Astrocyte (in vitro differentiated cells and primary cell): ENCODE measurements at regions not wholly inside any gene's neighbourhood (a gene's known extent, or its start where the extent isn't known, plus 50 kb on each side); places are given as distances from the start of the nearest gene placed in this dataset.

Experiments
- DNase-seq: peaks from one replicate; pipeline ENCODE4 v3.0.0-alpha.2; 2010; ENCODE audit warnings: low read depth
- FAIRE-seq: peaks from 2 replicates; lab custom pipeline; 2011; peaks lifted over from hg19 to GRCh38; lab: Jason Lieb, UNC
- H2AFZ ChIP-seq: 2 replicates; pipeline ENCODE4 v1.6.0; 2012; ENCODE audit warnings: low read depth, low read length, inconsistent platforms
- H3K27ac ChIP-seq: 2 replicates; pipeline ENCODE4 v1.5.1; 2011; ENCODE audit warnings: low read depth, low read length, inconsistent platforms
- H3K27me3 ChIP-seq: 2 replicates; pipeline ENCODE4 v1.6.0; 2011; ENCODE audit warnings: low read length, inconsistent platforms; ENCODE audit not compliant: insufficient read depth
- H3K36me3 ChIP-seq: 2 replicates; pipeline ENCODE4 v1.5.1; 2011; ENCODE audit warnings: low read length, inconsistent platforms; ENCODE audit not compliant: insufficient read depth
- H3K4me1 ChIP-seq: 2 replicates; pipeline ENCODE4 v1.5.1; 2011; ENCODE audit warnings: low read length, inconsistent platforms; ENCODE audit not compliant: insufficient read depth
- H3K4me2 ChIP-seq: 2 replicates; pipeline ENCODE4 v1.6.0; 2012; ENCODE audit warnings: low read length, inconsistent platforms
- H3K4me3 ChIP-seq: 2 replicates; pipeline ENCODE4 v1.5.1; 2011; ENCODE audit warnings: low read depth, mild to moderate bottlenecking, low read length, inconsistent platforms; ENCODE audit not compliant: insufficient read depth
- H3K79me2 ChIP-seq: 2 replicates; pipeline ENCODE4 v1.6.0; 2012; ENCODE audit warnings: mild to moderate bottlenecking, low read length, inconsistent platforms; ENCODE audit not compliant: insufficient read depth
- H3K9ac ChIP-seq: 2 replicates; pipeline ENCODE4 v1.6.0; 2012; ENCODE audit warnings: mild to moderate bottlenecking, low read length, inconsistent platforms
- H3K9me3 ChIP-seq: 2 replicates; pipeline ENCODE4 v1.5.1; 2012; ENCODE audit warnings: low read depth, mild to moderate bottlenecking, low read length, inconsistent platforms; ENCODE audit not compliant: insufficient read depth
- H4K20me1 ChIP-seq: 2 replicates; pipeline ENCODE4 v1.6.0; 2012; ENCODE audit warnings: low read length, inconsistent platforms; ENCODE audit not compliant: insufficient read depth
- H3K27ac Mint-ChIP-seq: one replicate; pipeline ENCODE4 v1.8.0; 2021; ENCODE audit warnings: mild to moderate bottlenecking, mixed read lengths; ENCODE audit not compliant: unreplicated experiment
- H3K27me3 Mint-ChIP-seq: one replicate; pipeline ENCODE4 v1.8.0; 2021; ENCODE audit warnings: low read depth, mixed read lengths; ENCODE audit not compliant: unreplicated experiment
- H3K36me3 Mint-ChIP-seq: one replicate; pipeline ENCODE4 v1.8.0; 2021; ENCODE audit warnings: low read depth, mixed read lengths; ENCODE audit not compliant: unreplicated experiment
- H3K4me1 Mint-ChIP-seq: one replicate; pipeline ENCODE4 v1.8.0; 2021; ENCODE audit warnings: low read depth, mixed read lengths; ENCODE audit not compliant: unreplicated experiment
- H3K4me3 Mint-ChIP-seq: one replicate; pipeline ENCODE4 v1.8.0; 2021; ENCODE audit warnings: mild to moderate bottlenecking, moderate library complexity, mixed read lengths; ENCODE audit not compliant: unreplicated experiment
- H3K9me3 Mint-ChIP-seq: one replicate; pipeline ENCODE4 v1.8.0; 2021; ENCODE audit warnings: mild to moderate bottlenecking, mixed read lengths; ENCODE audit not compliant: unreplicated experiment
- EZH2 ChIP-seq: IDR thresholded peaks from 2 replicates; pipeline ENCODE4 v1.6.1; 2012; ENCODE audit warnings: mild to moderate bottlenecking, low read length, inconsistent platforms; ENCODE audit not compliant: insufficient read depth
- TF ChIP-seq, protein P1 (sequence below): IDR thresholded peaks from 2 replicates; pipeline ENCODE4 v1.5.1; 2011; ENCODE audit warnings: low read depth, mild to moderate bottlenecking, inconsistent platforms, low read length, moderate library complexity; ENCODE audit not compliant: insufficient read depth

DNA sequence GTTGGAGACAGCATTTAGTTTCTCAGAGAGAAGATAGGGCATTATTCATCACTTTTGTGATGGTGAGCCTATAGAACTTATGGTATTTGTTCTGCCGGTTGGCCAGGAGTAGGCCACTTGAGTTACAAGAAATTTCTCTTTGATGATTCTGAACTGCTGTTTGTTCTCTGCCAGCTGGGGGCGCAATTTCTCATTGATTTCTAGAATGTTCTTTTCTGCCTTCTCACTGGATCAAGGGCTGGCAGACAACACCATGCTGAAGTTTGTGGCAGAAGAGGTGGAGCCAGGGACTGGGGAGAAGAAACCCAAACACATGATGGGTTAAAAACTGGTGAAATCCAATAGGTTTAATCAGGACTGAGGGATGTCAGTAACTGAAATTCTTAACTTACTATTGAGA, 360.6 kb downstream of the FAM72C start:
- TF ChIP-seq EZH2, result no peak
- TF ChIP-seq, protein P1, sequence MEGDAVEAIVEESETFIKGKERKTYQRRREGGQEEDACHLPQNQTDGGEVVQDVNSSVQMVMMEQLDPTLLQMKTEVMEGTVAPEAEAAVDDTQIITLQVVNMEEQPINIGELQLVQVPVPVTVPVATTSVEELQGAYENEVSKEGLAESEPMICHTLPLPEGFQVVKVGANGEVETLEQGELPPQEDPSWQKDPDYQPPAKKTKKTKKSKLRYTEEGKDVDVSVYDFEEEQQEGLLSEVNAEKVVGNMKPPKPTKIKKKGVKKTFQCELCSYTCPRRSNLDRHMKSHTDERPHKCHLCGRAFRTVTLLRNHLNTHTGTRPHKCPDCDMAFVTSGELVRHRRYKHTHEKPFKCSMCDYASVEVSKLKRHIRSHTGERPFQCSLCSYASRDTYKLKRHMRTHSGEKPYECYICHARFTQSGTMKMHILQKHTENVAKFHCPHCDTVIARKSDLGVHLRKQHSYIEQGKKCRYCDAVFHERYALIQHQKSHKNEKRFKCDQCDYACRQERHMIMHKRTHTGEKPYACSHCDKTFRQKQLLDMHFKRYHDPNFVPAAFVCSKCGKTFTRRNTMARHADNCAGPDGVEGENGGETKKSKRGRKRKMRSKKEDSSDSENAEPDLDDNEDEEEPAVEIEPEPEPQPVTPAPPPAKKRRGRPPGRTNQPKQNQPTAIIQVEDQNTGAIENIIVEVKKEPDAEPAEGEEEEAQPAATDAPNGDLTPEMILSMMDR, result no peak
- Histone ChIP-seq H3K9ac (no peak overlapping the region), H3K4me3 (no peak overlapping the region), H3K27ac (no peak overlapping the region), H3K4me2 (no peak overlapping the region), H4K20me1 (no peaks in the 10 kb centered on the region), H2AFZ (no peak overlapping the region), H3K79me2 (no peaks in the 10 kb centered on the region), H3K9me3 (no peaks in the 10 kb centered on the region), H3K27me3 (no peaks in the 10 kb centered on the region), H3K4me1 (no peaks in the 10 kb centered on the region), H3K36me3 (no peaks in the 10 kb centered on the region)
- DNase-seq (no peak), FAIRE-seq (no peak)
- Mint-ChIP-seq H3K4me1 (no peaks in the 10 kb centered on the region), H3K36me3 (no peaks in the 10 kb centered on the region), H3K27ac (no peak overlapping the region), H3K9me3 (no peaks in the 10 kb centered on the region), H3K4me3 (no peak overlapping the region), H3K27me3 (peaks cover 20% of the 10 kb centered on the region)

DNA sequence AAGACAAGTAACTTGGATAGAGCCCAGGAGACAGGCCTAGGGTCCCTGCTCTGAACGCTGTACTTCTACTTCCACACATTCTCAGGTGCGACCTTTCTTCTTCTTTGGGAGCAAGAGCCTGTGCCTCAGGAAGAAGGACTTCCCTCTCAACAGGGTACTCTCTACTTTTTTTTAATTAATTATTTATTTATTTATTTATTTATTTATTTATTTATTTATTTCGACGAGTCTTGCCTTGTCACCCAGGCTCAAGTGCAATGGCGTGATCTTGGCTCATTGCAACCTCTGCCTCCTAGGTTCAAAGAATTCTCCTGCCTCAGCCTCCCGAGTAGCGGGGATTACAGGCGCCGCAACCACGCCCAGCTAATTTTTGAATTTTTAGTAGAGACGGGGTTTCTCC, 361.6 kb downstream of the FAM72C start:
- Histone ChIP-seq H3K4me3 (no peak overlapping the region), H3K36me3 (no peaks in the 10 kb centered on the region), H3K79me2 (no peaks in the 10 kb centered on the region), H3K9me3 (no peaks in the 10 kb centered on the region), H2AFZ (no peak overlapping the region), H3K4me2 (no peak overlapping the region), H3K4me1 (no peaks in the 10 kb centered on the region), H3K27ac (no peak overlapping the region), H3K9ac (no peak overlapping the region), H4K20me1 (no peaks in the 10 kb centered on the region), H3K27me3 (no peaks in the 10 kb centered on the region)
- TF ChIP-seq, protein P1, result no peak
- TF ChIP-seq EZH2, result no peak
- H3K36me3 Mint-ChIP-seq, result no peaks in the 10 kb centered on the region
- H3K9me3 Mint-ChIP-seq, result no peaks in the 10 kb centered on the region
- no peak overlapping the region for H3K4me3 Mint-ChIP-seq
- no peak for FAIRE-seq
- no peak for DNase-seq
- H3K4me1 Mint-ChIP-seq, result no peaks in the 10 kb centered on the region
- H3K27ac Mint-ChIP-seq, result no peak overlapping the region
- peaks cover 20% of the 10 kb centered on the region for H3K27me3 Mint-ChIP-seq

DNA sequence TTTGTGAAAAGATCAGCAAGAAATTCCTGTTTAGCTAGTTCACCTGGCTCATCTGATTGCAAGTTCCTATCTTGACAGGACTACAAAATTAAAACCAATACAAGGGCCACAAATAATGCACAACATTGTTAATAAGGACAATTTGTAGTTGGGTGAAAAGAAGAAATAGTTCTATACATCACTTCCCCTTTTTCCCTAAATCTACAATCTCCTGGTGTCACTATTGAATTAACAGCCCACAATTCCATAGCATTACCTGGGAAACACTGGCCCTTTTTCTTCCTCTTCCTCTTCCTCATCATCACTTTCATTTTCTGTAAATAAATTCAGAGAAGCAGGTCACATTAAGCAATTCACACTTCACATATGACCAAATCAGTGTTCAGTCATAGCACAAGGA, 366.9 kb downstream of the FAM72C start:
- Histone ChIP-seq H3K9me3 (no peaks in the 10 kb centered on the region), H4K20me1 (no peaks in the 10 kb centered on the region), H3K79me2 (no peaks in the 10 kb centered on the region), H3K4me2 (no peak overlapping the region), H2AFZ (no peak overlapping the region), H3K27me3 (no peaks in the 10 kb centered on the region), H3K27ac (no peak overlapping the region), H3K9ac (no peak overlapping the region), H3K4me1 (no peaks in the 10 kb centered on the region), H3K4me3 (no peak overlapping the region), H3K36me3 (no peaks in the 10 kb centered on the region)
- Mint-ChIP-seq H3K4me3 (no peak overlapping the region), H3K36me3 (no peaks in the 10 kb centered on the region), H3K27me3 (peaks cover 12% of the 10 kb centered on the region), H3K4me1 (peaks cover 2% of the 10 kb centered on the region), H3K27ac (no peak overlapping the region), H3K9me3 (no peaks in the 10 kb centered on the region)
- no peak for DNase-seq
- no peak for TF ChIP-seq EZH2
- TF ChIP-seq, protein P1, result no peak
- no peak for FAIRE-seq
